Renal pelvis (tissue), 1 donor: ENCODE measurements at regions not wholly inside any gene's neighbourhood (a gene's known extent, or its start where the extent isn't known, plus 50 kb on each side); places are given as distances from the start of the nearest gene placed in this dataset.
A peak's percentile ranks its signal among the peaks of the same experiment; 100 is the strongest.
"Not testable (repeated sequence)": the region's sequence is repeated elsewhere in the genome, so short reads cannot be mapped to it uniquely, and the experiment has no call there.

Source experiments
- DNase-seq: peaks from one replicate; pipeline ENCODE4 v3.0.0-alpha.2; 2013

DNA sequence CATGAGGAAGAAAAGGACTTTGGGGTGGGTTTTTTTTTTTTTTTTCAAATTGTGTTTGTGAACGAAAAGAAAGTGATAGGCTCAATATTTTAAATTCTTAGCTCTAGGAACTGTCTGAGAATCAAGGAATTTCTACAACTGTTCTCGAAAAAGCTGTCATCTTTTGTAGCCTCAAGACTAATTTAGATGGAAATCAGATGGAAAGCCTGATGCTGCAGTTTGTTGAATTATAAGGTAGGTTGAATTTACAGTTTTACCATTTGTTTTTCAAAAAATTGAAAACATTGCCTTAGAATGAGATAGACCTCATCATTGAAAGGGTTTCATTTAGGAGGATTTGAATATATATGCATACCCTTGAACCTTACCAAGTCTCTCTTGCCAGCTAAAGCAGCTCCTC, 109.3 kb upstream of the TRHDE start:
- DNase-seq: no peak

DNA sequence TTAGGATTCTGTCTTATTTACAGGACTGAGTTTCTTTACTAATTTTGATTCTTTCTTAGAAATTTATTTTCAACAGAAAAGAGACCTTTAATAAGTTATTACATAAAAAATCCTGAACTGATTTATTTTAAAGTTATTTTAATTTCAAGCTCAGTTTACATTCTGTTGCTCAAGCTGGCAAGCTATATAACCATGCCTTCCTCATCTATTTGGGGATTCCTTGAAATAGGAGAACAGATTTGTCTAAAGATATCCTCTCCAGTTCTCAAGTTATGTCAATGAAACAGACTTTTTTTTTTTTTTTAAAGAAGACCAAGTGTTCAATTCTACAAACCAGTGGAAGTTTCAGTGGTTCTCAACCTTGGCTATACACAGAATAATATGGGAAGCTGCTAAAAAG, 103.3 kb upstream of the TRHDE start:
- DNase-seq: no peak

DNA sequence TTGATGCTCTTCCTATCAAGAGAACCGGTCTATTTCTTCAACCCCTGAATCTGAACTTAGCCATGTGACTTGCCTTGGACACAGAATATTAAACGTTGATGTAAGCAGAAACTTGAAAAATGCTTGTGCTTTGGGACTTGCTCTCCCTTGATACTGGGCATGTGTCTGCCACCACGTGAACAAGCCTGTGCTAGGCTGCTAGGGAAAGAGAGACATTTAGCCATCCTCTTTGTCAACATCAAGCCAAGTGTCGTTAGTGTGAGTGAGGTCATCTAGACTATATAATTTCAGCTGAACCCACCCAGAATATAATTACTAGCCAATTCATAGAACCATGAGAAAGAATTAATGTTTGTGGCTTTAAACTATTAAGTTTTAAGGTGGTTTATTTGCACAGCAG, 98.2 kb upstream of the TRHDE start:
- DNase-seq: no peak

DNA sequence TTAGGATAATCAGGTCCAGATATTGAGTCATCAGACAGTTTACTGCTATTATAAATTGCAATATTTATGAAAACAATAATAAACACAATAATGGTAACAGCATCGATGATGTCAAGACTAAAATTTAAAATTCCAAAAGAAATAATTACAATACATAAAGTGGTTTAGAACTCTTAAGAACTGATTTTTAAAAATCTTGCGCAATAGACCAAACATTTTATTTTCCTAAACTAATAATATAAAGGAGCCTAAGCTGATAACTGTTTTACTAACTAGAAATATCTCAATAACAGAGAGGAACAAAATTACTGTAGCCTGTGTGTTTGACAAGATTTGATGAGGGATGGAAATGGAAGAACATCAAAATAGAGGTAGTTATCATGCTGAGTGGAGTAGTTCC, 93.9 kb upstream of the TRHDE start:
- no peak for DNase-seq

DNA sequence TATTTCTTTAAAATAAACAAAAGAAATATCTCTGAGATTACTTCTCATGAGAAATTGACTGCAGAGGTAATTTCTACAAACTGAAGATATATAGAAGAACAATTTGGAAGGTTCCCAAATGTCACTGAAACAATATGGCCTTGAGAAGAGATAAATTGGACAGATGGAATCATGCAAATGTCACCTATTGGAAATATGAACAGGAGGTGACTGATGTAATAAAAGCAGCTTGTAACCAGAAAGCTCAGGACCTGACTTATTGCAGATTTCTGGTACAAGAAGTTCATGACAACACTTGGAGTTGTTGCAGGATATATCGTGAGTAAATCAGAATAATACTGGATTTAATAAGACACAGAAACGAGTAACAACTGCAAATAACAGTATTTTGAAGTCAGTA, 93.3 kb upstream of the TRHDE start:
- no peak for DNase-seq

GRCh38 chr12:72179841-72180240, 92.3 kb upstream of the TRHDE start:
- DNase-seq: no peak

- DNase-seq: not testable (repeated sequence)
Measured at GRCh38 chr12:72184971-72185533, 87.1 kb upstream of the TRHDE start.

DNA sequence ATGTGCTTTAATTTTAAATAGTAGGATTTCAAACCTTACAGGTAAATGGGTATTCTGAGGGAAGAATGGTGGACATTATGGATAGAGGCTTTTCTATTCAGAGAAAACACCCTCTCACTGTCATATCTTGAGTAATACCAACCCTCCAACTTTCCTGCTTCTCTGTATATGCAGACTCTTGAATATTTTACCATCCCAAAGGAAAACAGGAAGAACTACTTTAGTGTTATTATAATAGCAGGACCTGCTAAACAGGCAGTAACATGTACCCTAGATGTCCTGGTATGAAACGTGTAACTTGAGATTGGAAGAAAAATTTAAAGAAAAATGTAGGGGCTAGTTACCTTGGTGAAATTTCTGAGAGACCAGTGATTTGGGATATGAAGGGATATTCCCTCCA, 82.9 kb upstream of the TRHDE start:
- no peak for DNase-seq

DNA sequence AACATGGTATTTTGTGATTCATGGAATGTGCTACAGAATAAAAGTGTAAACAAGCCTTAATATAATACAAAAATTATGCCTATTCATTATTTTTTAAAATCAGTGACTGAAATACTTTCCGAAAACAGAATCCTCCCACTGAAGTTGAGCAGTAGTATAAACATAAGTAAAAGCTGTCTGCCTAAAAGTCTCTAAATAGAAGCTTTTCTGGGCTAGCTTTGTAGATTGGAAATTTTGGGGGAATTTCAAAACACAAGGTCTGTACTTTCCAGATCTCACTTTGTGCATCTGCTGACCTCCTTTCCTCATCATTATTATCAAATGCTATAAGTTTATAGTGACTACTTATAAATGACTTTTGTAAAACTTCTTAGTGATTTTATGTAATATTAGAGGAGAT, 80.4 kb upstream of the TRHDE start:
- DNase-seq: no peak

GRCh38 chr12:72197790-72198189, 74.4 kb upstream of the TRHDE start:
- DNase-seq: no peak

DNA sequence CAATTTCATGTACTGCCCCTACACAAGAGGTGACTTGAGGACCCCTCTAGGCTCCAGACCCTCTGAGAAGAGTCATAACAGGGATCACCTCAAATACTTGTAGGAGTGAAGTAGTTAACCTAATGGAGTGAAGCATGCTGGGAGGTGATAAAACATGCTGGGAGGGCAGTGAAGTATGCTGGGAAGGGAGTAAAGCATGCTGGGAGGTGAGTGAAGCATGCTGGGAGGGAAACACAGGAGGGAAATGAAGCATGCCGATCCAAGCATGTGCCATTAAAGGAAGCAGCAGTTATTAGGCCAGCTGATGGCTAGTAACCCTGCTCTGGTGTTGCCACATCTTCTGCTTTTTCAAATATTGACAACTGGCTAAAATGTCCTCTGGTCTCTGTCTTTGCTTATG, 70.7 kb upstream of the TRHDE start:
- DNase-seq: no peak

DNA sequence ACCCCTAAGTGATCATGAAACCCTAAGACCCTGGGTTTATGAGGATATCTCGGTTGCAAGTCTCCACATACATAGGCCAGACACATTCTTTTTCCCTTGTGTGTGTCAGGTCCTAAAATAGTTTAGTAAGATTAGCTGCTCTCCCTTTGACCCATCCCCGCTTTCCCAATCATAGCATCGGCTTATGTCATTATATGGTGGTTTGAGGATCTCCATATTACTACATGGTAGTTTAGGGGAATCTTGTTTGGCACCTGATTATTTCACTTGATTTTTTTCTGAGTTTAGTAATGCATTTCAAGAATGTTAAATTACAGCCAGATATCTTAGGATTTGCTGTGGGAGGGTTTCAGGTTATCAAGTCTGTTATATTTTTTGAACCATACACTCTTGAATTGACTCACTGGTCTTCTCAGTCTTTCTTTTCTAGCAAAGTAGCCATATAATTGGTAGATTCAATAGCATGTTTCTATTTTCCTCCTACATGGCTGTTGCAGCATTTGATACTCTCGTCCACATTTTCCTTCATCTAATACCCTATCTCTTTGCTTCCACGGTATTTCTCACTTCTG, 68.3 kb upstream of the TRHDE start:
- no peak for DNase-seq

DNA sequence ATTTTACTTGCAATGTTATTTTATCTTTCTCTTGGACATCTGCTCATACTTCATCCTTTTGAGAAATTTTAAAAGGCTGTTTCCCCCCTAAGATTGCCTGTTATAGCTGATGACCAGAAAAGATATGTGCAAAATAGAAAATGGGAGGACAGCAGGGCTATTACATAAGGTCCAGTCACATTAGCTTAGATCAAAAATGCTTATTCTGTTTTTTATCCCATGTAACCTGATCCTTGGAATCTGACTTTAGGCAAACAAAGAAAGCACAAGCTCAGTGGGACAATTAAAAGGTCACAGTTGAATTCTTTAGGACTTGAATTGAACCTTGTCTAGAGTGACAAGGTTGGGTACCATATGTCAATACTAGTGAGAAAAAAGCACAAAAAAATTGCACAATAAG, 65.1 kb upstream of the TRHDE start:
- peak; percentile 21 for DNase-seq

- no peak for DNase-seq
Measured at GRCh38 chr12:72207486-72208409, 64.4 kb upstream of the TRHDE start.

DNA sequence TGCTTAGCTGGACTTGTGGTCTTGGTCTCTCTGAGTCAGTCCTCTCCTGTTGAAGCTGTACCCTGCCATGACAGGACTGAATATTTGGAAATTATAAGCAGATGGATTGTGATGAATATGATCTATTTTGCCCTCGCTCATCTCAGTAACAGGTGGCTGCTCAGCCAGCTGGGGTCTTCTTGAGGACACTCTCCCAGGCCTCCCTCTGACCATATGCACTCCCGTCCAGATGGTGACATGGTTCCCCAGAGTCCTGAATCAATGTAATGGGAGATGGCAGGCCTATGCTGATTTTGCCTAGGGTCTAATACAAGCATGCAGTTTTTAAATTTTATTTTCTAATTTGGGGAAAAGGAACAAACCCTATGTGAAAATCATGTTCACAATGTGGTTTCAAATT, 63.1 kb upstream of the TRHDE start:
- DNase-seq: no peak

GRCh38 chr12:72214163-72214562, 58.0 kb upstream of the TRHDE start:
- no peak for DNase-seq

DNA sequence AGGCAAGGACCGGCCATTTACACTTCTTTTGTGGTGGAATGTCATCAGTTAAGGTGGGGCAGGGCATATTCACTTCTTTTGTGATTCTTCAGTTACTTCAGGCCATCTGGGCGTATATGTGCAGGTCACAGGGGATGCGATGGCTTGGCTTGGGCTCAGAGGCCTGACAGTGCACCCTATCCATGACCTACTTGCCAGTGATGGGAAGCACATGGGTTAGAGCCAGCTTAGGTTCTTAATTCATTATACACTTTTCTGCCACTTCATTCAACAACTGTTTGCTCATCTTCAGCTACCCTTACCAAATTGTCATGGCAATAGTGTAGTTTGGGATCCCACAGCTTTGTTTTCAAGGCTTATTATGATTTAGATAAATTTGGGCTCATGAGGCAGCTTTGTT, 56.9 kb upstream of the TRHDE start:
- DNase-seq: not testable (repeated sequence)

DNA sequence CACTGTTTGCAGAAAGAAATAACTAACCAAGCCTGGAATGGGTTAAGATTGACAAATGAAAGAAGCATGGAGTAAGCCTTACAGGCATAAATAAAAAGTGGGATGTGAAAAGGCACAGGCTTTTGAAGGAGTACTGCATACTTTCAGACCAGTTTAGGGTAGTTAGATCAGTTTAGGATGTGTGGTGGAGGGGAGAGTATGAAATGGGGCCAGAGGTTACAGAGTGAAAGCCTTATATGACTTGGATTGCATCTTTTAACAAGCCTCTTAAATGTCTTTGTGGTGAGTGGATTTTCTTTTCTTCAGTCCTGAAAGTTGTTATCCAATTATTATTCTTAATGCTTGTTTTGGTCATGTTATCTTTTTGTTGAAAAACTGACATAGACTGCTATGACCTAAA, 52.2 kb upstream of the TRHDE start:
- DNase-seq: no peak
